ENCODE measurements at regions not wholly inside any gene's neighbourhood (a gene's known extent, or its start where the extent isn't known, plus 50 kb on each side); places are given as distances from the start of the nearest gene placed in this dataset.

GRCh38 chr16:77014441-77014840 lies 176.5 kb upstream of the MON1B start:
- DNase-seq (no peak), FAIRE-seq (no peak)
- Histone ChIP-seq H3K9me3 (ENCODE audit: control insufficient read depth in 2 of 2, insufficient read depth in 1 of 2, low read depth in 1 of 2, low read length in 1 of 2) (no peaks in the 10 kb centered on the region), H3K27me3 (ENCODE audit: control insufficient read depth in 3 of 3, insufficient read depth in 3 of 3, low read length in 3 of 3) (no peaks in the 10 kb centered on the region), H3K4me3 (ENCODE audit: low read depth in 1 of 3, low read length in 3 of 3) (no peak overlapping the region), H3K36me3 (ENCODE audit: control insufficient read depth in 3 of 3, insufficient read depth in 2 of 3, low read depth in 1 of 3, low read length in 3 of 3) (no peaks in the 10 kb centered on the region), H3K27ac (ENCODE audit: low read depth in 1 of 3, low read length in 2 of 3) (no peak overlapping the region), H3K4me1 (ENCODE audit: control insufficient read depth in 3 of 3, insufficient read depth in 2 of 3, low read depth in 1 of 3, low read length in 2 of 3) (no peaks in the 10 kb centered on the region)
- WGBS, 3 donors = 68 to 81% (median 75%) methylated on average over 2 of the region's 2 CpGs

DNA sequence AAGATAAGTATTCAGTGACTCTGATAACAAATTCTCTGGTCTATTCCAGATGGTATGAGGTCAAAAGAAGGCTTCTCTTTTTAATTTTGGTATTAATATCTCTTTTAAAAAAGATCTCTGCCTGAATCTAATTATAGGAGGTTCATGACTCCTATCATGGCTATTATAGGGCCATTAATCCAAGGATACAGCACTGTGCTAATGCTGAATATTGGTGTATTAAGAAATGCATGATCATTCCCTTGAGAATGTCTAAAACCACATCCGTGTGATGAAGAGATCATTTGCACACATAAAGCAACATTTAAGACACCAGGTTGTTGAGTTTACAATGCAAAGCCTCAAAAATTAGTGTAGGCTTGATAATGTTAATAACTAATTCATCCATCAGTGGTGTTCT lies 160.4 kb upstream of the MON1B start:
- H3K27ac ChIP-seq (ENCODE audit: low read depth in 1 of 3, low read length in 2 of 3) = no peak overlapping the region
- no peaks in the 10 kb centered on the region for H3K9me3 ChIP-seq (ENCODE audit: control insufficient read depth in 2 of 2, insufficient read depth in 1 of 2, low read depth in 1 of 2, low read length in 1 of 2)
- WGBS, 3 donors = 64 to 86% (median 68%) methylated on average over 1 of the region's 1 CpG
- peaks cover 0 to 1% (median 0%) of the 10 kb centered on the region in 3 donors for H3K27me3 ChIP-seq (ENCODE audit: control insufficient read depth in 3 of 3, insufficient read depth in 3 of 3, low read length in 3 of 3)
- no peaks in the 10 kb centered on the region for H3K36me3 ChIP-seq (ENCODE audit: control insufficient read depth in 3 of 3, insufficient read depth in 2 of 3, low read depth in 1 of 3, low read length in 3 of 3)
- DNase-seq (no peak), FAIRE-seq (no peak)
- H3K4me3 ChIP-seq (ENCODE audit: low read depth in 1 of 3, low read length in 3 of 3) = no peak overlapping the region
- no peaks in the 10 kb centered on the region for H3K4me1 ChIP-seq (ENCODE audit: control insufficient read depth in 3 of 3, insufficient read depth in 2 of 3, low read depth in 1 of 3, low read length in 2 of 3)

- DNase-seq = no peak
- Histone ChIP-seq H3K27me3 (ENCODE audit: control insufficient read depth in 3 of 3, insufficient read depth in 3 of 3, low read length in 3 of 3) (peaks cover 0 to 1% (median 0%) of the 10 kb centered on the region in 3 donors), H3K27ac (ENCODE audit: low read depth in 1 of 3, low read length in 2 of 3) (no peak overlapping the region), H3K4me1 (ENCODE audit: control insufficient read depth in 3 of 3, insufficient read depth in 2 of 3, low read depth in 1 of 3, low read length in 2 of 3) (no peaks in the 10 kb centered on the region), H3K36me3 (ENCODE audit: control insufficient read depth in 3 of 3, insufficient read depth in 2 of 3, low read depth in 1 of 3, low read length in 3 of 3) (no peaks in the 10 kb centered on the region), H3K9me3 (ENCODE audit: control insufficient read depth in 2 of 2, insufficient read depth in 1 of 2, low read depth in 1 of 2, low read length in 1 of 2) (no peaks in the 10 kb centered on the region), H3K4me3 (ENCODE audit: low read depth in 1 of 3, low read length in 3 of 3) (no peak overlapping the region)
- WGBS, 3 donors = 70 to 84% (median 83%) methylated on average over 2 of the region's 2 CpGs
- no peak for FAIRE-seq
Measured at GRCh38 chr16:77033516-77033915, 157.5 kb upstream of the MON1B start.

DNA sequence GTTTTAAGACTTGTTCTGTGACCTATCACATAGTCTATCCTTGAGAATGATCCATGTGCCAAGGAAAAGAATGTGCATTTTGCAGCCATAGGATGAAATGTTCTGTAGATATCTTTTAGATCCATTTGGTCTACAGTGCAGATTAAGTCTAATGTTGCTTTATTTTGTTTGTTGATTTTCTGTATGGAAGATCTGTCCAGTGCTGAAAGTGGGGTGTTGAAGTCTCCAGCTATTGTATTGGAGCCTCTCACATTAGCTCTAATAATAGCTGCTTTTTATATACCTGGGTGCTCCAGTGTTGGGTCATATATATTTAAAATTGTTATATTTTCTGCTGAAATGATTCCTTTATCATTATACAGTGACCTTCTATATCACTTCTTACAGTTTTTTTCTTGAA lies 155.6 kb upstream of the MON1B start:
- Histone ChIP-seq H3K27ac (ENCODE audit: low read depth in 1 of 3, low read length in 2 of 3) (no peak overlapping the region), H3K4me1 (ENCODE audit: control insufficient read depth in 3 of 3, insufficient read depth in 2 of 3, low read depth in 1 of 3, low read length in 2 of 3) (no peaks in the 10 kb centered on the region), H3K36me3 (ENCODE audit: control insufficient read depth in 3 of 3, insufficient read depth in 2 of 3, low read depth in 1 of 3, low read length in 3 of 3) (no peaks in the 10 kb centered on the region), H3K27me3 (ENCODE audit: control insufficient read depth in 3 of 3, insufficient read depth in 3 of 3, low read length in 3 of 3) (no peaks in the 10 kb centered on the region), H3K4me3 (ENCODE audit: low read depth in 1 of 3, low read length in 3 of 3) (no peak overlapping the region), H3K9me3 (ENCODE audit: control insufficient read depth in 2 of 2, insufficient read depth in 1 of 2, low read depth in 1 of 2, low read length in 1 of 2) (no peaks in the 10 kb centered on the region)
- DNase-seq (no peak), FAIRE-seq (no peak)

DNA sequence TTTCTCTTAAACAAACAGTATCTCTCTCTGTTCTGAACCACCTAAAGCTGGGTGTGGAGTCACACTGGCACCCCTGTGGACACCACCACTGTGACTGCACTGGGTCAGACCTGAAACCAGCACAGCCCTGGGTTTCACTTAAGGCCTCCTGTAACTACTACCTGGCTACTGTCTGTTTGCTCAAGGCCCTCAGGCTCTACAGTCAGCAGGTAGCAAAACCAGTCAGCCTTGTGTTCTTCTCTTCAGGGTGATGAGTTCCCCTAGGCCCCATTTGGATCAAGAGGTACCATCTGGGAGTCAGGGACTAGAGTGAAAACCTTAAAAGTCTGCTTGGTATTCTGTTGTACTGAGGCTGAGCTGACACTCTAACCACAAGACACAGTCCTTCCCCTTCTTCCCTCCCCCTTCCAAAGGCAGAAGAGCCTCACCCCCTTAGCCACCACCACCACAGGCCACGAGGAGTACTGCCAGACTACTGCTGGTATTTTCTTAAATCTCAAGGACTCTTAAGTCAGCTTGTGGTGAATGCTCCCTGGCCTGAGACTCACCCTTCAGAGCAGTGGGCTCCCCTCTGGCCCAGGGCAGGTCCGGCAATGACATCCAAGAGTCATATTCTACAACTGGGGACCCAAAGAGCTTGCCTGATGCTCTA lies 153.2 kb upstream of the MON1B start:
- Histone ChIP-seq H3K4me3 (ENCODE audit: low read depth in 1 of 3, low read length in 3 of 3) (no peak overlapping the region), H3K4me1 (ENCODE audit: control insufficient read depth in 3 of 3, insufficient read depth in 2 of 3, low read depth in 1 of 3, low read length in 2 of 3) (no peaks in the 10 kb centered on the region), H3K27me3 (ENCODE audit: control insufficient read depth in 3 of 3, insufficient read depth in 3 of 3, low read length in 3 of 3) (no peaks in the 10 kb centered on the region), H3K36me3 (ENCODE audit: control insufficient read depth in 3 of 3, insufficient read depth in 2 of 3, low read depth in 1 of 3, low read length in 3 of 3) (no peaks in the 10 kb centered on the region), H3K9me3 (ENCODE audit: control insufficient read depth in 2 of 2, insufficient read depth in 1 of 2, low read depth in 1 of 2, low read length in 1 of 2) (no peaks in the 10 kb centered on the region), H3K27ac (ENCODE audit: low read depth in 1 of 3, low read length in 2 of 3) (no peak overlapping the region)
- FAIRE-seq = no peak
- WGBS, 3 donors = 68 to 77% (median 70%) methylated on average over 2 of the region's 2 CpGs
- no peak for DNase-seq

DNA sequence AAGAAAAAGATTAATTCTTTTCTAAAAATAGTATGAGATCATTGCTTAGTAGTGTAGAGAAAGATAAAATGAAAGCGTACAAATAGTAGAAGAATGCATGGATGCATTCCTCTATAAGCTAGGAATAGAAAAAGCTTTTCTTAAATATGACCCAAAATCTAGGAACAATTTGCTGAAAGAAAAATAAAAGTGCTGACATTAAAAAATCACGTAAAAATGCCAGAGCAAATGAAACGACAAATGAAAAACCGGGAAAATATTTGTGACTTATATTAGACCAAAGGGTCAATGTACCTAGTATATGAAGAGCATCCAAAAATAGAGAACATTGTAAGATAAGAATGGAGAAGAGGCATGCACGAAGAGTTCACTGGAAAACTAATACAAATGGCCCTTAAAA lies 149.5 kb upstream of the MON1B start:
- Histone ChIP-seq H3K4me1 (ENCODE audit: control insufficient read depth in 3 of 3, insufficient read depth in 2 of 3, low read depth in 1 of 3, low read length in 2 of 3) (no peaks in the 10 kb centered on the region), H3K4me3 (ENCODE audit: low read depth in 1 of 3, low read length in 3 of 3) (no peak overlapping the region), H3K27me3 (ENCODE audit: control insufficient read depth in 3 of 3, insufficient read depth in 3 of 3, low read length in 3 of 3) (no peaks in the 10 kb centered on the region), H3K36me3 (ENCODE audit: control insufficient read depth in 3 of 3, insufficient read depth in 2 of 3, low read depth in 1 of 3, low read length in 3 of 3) (no peaks in the 10 kb centered on the region), H3K9me3 (ENCODE audit: control insufficient read depth in 2 of 2, insufficient read depth in 1 of 2, low read depth in 1 of 2, low read length in 1 of 2) (no peaks in the 10 kb centered on the region), H3K27ac (ENCODE audit: low read depth in 1 of 3, low read length in 2 of 3) (no peak overlapping the region)
- WGBS, 3 donors = 68 to 87% (median 75%) methylated on average over 5 of the region's 5 CpGs
- FAIRE-seq (no peak), DNase-seq (no peak)

- no peaks in the 10 kb centered on the region for H3K27me3 ChIP-seq (ENCODE audit: control insufficient read depth in 3 of 3, insufficient read depth in 3 of 3, low read length in 3 of 3)
- no peaks in the 10 kb centered on the region for H3K9me3 ChIP-seq (ENCODE audit: control insufficient read depth in 2 of 2, insufficient read depth in 1 of 2, low read depth in 1 of 2, low read length in 1 of 2)
- WGBS, 3 donors = 85 to 92% (median 92%) methylated on average over 1 of the region's 1 CpG
- no peaks in the 10 kb centered on the region for H3K36me3 ChIP-seq (ENCODE audit: control insufficient read depth in 3 of 3, insufficient read depth in 2 of 3, low read depth in 1 of 3, low read length in 3 of 3)
- FAIRE-seq (no peak), DNase-seq (peak in 1 of 2 donors; percentile 12)
- no peak overlapping the region for H3K4me3 ChIP-seq (ENCODE audit: low read depth in 1 of 3, low read length in 3 of 3)
- H3K4me1 ChIP-seq (ENCODE audit: control insufficient read depth in 3 of 3, insufficient read depth in 2 of 3, low read depth in 1 of 3, low read length in 2 of 3) = no peaks in the 10 kb centered on the region
- H3K27ac ChIP-seq (ENCODE audit: low read depth in 1 of 3, low read length in 2 of 3) = no peak overlapping the region
Measured at GRCh38 chr16:77043076-77043475, 147.9 kb upstream of the MON1B start.

DNA sequence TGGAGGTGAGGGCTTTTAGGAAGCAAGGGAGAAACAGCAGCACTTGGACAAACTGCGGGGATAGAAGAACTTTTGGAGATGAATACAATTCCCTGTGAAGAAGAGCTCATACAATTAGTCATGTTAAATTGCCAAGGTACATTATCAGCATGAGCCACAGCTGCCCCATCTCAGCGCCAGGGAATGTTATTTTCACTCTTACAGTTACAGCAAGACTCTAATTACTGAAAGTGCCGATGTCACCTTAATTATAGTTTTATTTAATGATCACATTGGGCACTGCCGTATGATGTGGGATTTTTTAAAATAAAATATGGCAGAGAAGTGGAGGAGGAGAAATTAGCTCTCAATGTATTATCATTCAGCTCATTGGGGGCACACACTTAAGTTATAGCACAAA lies 144.8 kb upstream of the MON1B start:
- no peak overlapping the region for H3K27ac ChIP-seq (ENCODE audit: low read depth in 1 of 3, low read length in 2 of 3)
- H3K27me3 ChIP-seq (ENCODE audit: control insufficient read depth in 3 of 3, insufficient read depth in 3 of 3, low read length in 3 of 3) = no peaks in the 10 kb centered on the region
- no peaks in the 10 kb centered on the region for H3K4me1 ChIP-seq (ENCODE audit: control insufficient read depth in 3 of 3, insufficient read depth in 2 of 3, low read depth in 1 of 3, low read length in 2 of 3)
- WGBS, 3 donors = 83 to 90% (median 88%) methylated on average over 4 of the region's 4 CpGs
- FAIRE-seq (no peak), DNase-seq (no peak)
- H3K4me3 ChIP-seq (ENCODE audit: low read depth in 1 of 3, low read length in 3 of 3) = no peak overlapping the region
- no peaks in the 10 kb centered on the region for H3K9me3 ChIP-seq (ENCODE audit: control insufficient read depth in 2 of 2, insufficient read depth in 1 of 2, low read depth in 1 of 2, low read length in 1 of 2)
- no peaks in the 10 kb centered on the region for H3K36me3 ChIP-seq (ENCODE audit: control insufficient read depth in 3 of 3, insufficient read depth in 2 of 3, low read depth in 1 of 3, low read length in 3 of 3)

DNA sequence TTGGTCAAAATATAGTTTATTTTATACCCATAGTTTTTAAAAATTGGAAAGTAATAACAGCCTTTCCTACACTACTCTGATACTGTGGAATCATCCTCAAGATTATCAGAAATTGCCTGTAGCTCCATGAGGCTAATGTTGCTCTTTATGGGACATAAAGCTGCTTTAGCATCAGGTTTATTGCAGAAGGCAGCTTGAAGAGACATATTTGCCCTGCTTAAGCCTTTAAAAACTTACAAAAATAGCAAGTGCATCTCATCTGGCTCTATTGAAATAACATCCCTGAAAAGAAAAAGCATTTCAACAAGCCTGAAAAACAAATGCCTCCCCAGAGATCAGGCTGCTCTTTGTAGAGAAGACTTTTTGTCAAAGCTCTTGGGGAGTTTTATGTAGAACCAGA lies 142.9 kb upstream of the MON1B start:
- no peak for DNase-seq
- Histone ChIP-seq H3K27ac (ENCODE audit: low read depth in 1 of 3, low read length in 2 of 3) (no peak overlapping the region), H3K4me3 (ENCODE audit: low read depth in 1 of 3, low read length in 3 of 3) (no peak overlapping the region), H3K27me3 (ENCODE audit: control insufficient read depth in 3 of 3, insufficient read depth in 3 of 3, low read length in 3 of 3) (no peaks in the 10 kb centered on the region), H3K9me3 (ENCODE audit: control insufficient read depth in 2 of 2, insufficient read depth in 1 of 2, low read depth in 1 of 2, low read length in 1 of 2) (no peaks in the 10 kb centered on the region), H3K36me3 (ENCODE audit: control insufficient read depth in 3 of 3, insufficient read depth in 2 of 3, low read depth in 1 of 3, low read length in 3 of 3) (no peaks in the 10 kb centered on the region), H3K4me1 (ENCODE audit: control insufficient read depth in 3 of 3, insufficient read depth in 2 of 3, low read depth in 1 of 3, low read length in 2 of 3) (no peaks in the 10 kb centered on the region)
- FAIRE-seq = no peak
